WI38 (cell line): ENCODE measurements at regions not wholly inside any gene's neighbourhood (a gene's known extent, or its start where the extent isn't known, plus 50 kb on each side); places are given as distances from the start of the nearest gene placed in this dataset.

Experiments used
- H3K4me3 ChIP-seq: 2 replicates; pipeline ENCODE4 v1.5.1; 2011; ENCODE audit warnings: low read depth, mild to moderate bottlenecking, control low read depth, low read length
- CTCF ChIP-seq: IDR thresholded peaks from 2 replicates; pipeline ENCODE4 v1.5.1; 2012; ENCODE audit warnings: low read depth, mild to moderate bottlenecking, control low read depth, low read length

GRCh38 chr18:30350263-30350662 lies 692.3 kb downstream of the DSC3 start:
- no peak overlapping the region for H3K4me3 ChIP-seq
- no peak for TF ChIP-seq CTCF

- TF ChIP-seq CTCF = no peak
- H3K4me3 ChIP-seq = no peak overlapping the region
Observed at GRCh38 chr18:30343090-30343489, 699.5 kb downstream of the DSC3 start.

GRCh38 chr18:30342675-30343074 lies 699.9 kb downstream of the DSC3 start:
- no peak for TF ChIP-seq CTCF
- no peak overlapping the region for H3K4me3 ChIP-seq

- H3K4me3 ChIP-seq = no peak overlapping the region
- TF ChIP-seq CTCF = no peak
Observed at GRCh38 chr18:30334781-30335180, 707.8 kb downstream of the DSC3 start.

GRCh38 chr18:30333310-30333709 lies 709.2 kb downstream of the DSC3 start:
- H3K4me3 ChIP-seq = no peak overlapping the region
- TF ChIP-seq CTCF = no peak

- TF ChIP-seq CTCF = no peak
- H3K4me3 ChIP-seq = no peak overlapping the region
Observed at GRCh38 chr18:30328839-30329238, 713.7 kb downstream of the DSC3 start.

- H3K4me3 ChIP-seq = no peak overlapping the region
- no peak for TF ChIP-seq CTCF
Observed at GRCh38 chr18:30302181-30302580, 740.4 kb downstream of the DSC3 start.

- TF ChIP-seq CTCF = no peak
- no peak overlapping the region for H3K4me3 ChIP-seq
Observed at GRCh38 chr18:30298769-30299168, 743.8 kb downstream of the DSC3 start.
